PFSK-1 (cell line): ENCODE measurements at regions not wholly inside any gene's neighbourhood (a gene's known extent, or its start where the extent isn't known, plus 50 kb on each side); places are given as distances from the start of the nearest gene placed in this dataset.

Source experiments
- POLR2AphosphoS5 ChIP-seq: IDR thresholded peaks from 2 replicates; pipeline ENCODE4 v1.6.1; 2012; ENCODE audit warnings: low read depth, mild to moderate bottlenecking, control low read depth, low read length, moderate library complexity
- SIN3A ChIP-seq: IDR thresholded peaks from 2 replicates; pipeline ENCODE4 v1.6.1; 2012; ENCODE audit warnings: mild to moderate bottlenecking, low read length, moderate library complexity, borderline replicate concordance; ENCODE audit not compliant: insufficient read depth
- TF ChIP-seq, protein P1 (sequence below), 2 experiments: IDR thresholded peaks; 2 replicates each; pipeline versions ENCODE4 v1.6.1 to v1.8.0; 2011 to 2012; ENCODE audit warnings: low read depth in 2 of 2, low read length in 2 of 2, control low read depth in 1 of 2, inconsistent platforms in 1 of 2, mild to moderate bottlenecking in 1 of 2, moderate library complexity in 1 of 2; ENCODE audit not compliant: insufficient read depth in 1 of 2

DNA sequence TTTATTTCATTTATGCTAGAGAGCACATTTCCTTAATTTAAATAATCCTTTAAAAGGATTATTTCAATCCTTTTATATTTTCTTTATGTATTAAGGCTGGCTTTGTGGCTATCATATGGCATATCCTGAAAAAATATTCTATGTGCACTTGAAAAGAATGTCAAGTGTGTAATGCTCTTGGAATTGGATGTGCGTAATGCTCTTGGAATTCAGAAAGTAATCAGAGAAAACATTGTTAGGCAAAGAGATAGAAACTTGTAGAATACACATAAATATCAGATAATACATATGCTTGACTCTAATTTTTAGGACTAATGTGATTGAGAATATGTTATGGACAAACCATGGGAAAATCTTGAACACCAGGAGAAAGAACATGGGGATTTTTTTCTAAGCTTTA lies 197.5 kb upstream of the COL3A1 start:
- TF ChIP-seq, protein P1, sequence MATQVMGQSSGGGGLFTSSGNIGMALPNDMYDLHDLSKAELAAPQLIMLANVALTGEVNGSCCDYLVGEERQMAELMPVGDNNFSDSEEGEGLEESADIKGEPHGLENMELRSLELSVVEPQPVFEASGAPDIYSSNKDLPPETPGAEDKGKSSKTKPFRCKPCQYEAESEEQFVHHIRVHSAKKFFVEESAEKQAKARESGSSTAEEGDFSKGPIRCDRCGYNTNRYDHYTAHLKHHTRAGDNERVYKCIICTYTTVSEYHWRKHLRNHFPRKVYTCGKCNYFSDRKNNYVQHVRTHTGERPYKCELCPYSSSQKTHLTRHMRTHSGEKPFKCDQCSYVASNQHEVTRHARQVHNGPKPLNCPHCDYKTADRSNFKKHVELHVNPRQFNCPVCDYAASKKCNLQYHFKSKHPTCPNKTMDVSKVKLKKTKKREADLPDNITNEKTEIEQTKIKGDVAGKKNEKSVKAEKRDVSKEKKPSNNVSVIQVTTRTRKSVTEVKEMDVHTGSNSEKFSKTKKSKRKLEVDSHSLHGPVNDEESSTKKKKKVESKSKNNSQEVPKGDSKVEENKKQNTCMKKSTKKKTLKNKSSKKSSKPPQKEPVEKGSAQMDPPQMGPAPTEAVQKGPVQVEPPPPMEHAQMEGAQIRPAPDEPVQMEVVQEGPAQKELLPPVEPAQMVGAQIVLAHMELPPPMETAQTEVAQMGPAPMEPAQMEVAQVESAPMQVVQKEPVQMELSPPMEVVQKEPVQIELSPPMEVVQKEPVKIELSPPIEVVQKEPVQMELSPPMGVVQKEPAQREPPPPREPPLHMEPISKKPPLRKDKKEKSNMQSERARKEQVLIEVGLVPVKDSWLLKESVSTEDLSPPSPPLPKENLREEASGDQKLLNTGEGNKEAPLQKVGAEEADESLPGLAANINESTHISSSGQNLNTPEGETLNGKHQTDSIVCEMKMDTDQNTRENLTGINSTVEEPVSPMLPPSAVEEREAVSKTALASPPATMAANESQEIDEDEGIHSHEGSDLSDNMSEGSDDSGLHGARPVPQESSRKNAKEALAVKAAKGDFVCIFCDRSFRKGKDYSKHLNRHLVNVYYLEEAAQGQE (IDR thresholded peaks at IDR 0.05; ENCODE audit: insufficient read depth in 1 of 2, low read depth in 2 of 2, low read length in 2 of 2) = no peak
- TF ChIP-seq POLR2AphosphoS5 (no peak), SIN3A (no peak)
